GM23338 (cell line): ENCODE measurements at regions not wholly inside any gene's neighbourhood (a gene's known extent, or its start where the extent isn't known, plus 50 kb on each side); places are given as distances from the start of the nearest gene placed in this dataset.

ENCODE experiments used
- ATAC-seq: fragments of 200-7000 bp; cut with Tn5 transposase; 3 replicates; pipeline ENCODE4 v1.9.1; 2020
- DNase-seq: peaks from one replicate; pipeline ENCODE4 v3.0.0-alpha.2; 2015; ENCODE audit warnings: low spot score
- H2AFZ ChIP-seq: fragments of 200-600 bp; sonication (generic); 2 replicates; pipeline ENCODE4 v1.8.0; 2016; ENCODE audit warnings: antibody characterized with exemption, mild to moderate bottlenecking, moderate library complexity
- H3F3A ChIP-seq: fragments of 200-600 bp; sonication (generic); replicated peaks from 2 replicates; pipeline ENCODE4 v1.8.0; 2017; ENCODE audit warnings: antibody characterized with exemption, mixed run types, low read depth
- H3K27ac ChIP-seq: fragments of 200-600 bp; sonication (generic); 2 replicates; pipeline ENCODE4 v1.6.1; 2016; ENCODE audit warnings: low read depth
- H3K27me3 ChIP-seq: fragments of 200-600 bp; sonication (generic); 2 replicates; pipeline ENCODE4 v1.8.0; 2016; ENCODE audit warnings: mild to moderate bottlenecking, mixed run types, moderate library complexity; ENCODE audit not compliant: insufficient read depth
- H3K36me3 ChIP-seq: fragments of 200-600 bp; sonication (generic); 2 replicates; pipeline ENCODE4 v1.8.0; 2016; ENCODE audit warnings: mild to moderate bottlenecking; ENCODE audit not compliant: insufficient read depth
- H3K4me1 ChIP-seq: fragments of 200-600 bp; sonication (generic); 2 replicates; pipeline ENCODE4 v1.8.0; 2016; ENCODE audit warnings: mild to moderate bottlenecking, moderate library complexity; ENCODE audit not compliant: insufficient read depth
- H3K4me2 ChIP-seq: fragments of 200-600 bp; sonication (generic); 2 replicates; pipeline ENCODE4 v1.7.1; 2017; ENCODE audit warnings: mixed run types
- H3K4me3 ChIP-seq: fragments of 200-600 bp; sonication (generic); 2 replicates; pipeline ENCODE4 v1.6.1; 2016; ENCODE audit warnings: mixed run types
- H3K79me2 ChIP-seq: fragments of 200-600 bp; sonication (generic); replicated peaks from 2 replicates; pipeline ENCODE4 v1.8.0; 2017; ENCODE audit warnings: mild to moderate bottlenecking; ENCODE audit not compliant: insufficient read depth
- H3K9me2 ChIP-seq: fragments of 200-600 bp; sonication (generic); 2 replicates; pipeline ENCODE4 v1.8.0; 2017; ENCODE audit not compliant: insufficient read depth
- H4K20me1 ChIP-seq: fragments of 200-600 bp; sonication (generic); replicated peaks from 2 replicates; pipeline ENCODE4 v1.8.0; 2017; ENCODE audit warnings: mild to moderate bottlenecking; ENCODE audit not compliant: insufficient read depth
- H3K27ac Mint-ChIP-seq: 2 replicates; pipeline ENCODE4 v1.8.0; 2020; ENCODE audit warnings: inconsistent platforms, mild to moderate bottlenecking, moderate library complexity, mixed read lengths
- H3K27me3 Mint-ChIP-seq: 3 replicates; pipeline ENCODE4 v1.8.0; 2022; ENCODE audit warnings: low read depth, mild to moderate bottlenecking, moderate library complexity, mixed read lengths, inconsistent platforms; ENCODE audit not compliant: insufficient read depth, poor library complexity
- H3K36me3 Mint-ChIP-seq: 3 replicates; pipeline ENCODE4 v1.8.0; 2021; ENCODE audit warnings: low read depth, mild to moderate bottlenecking, inconsistent platforms, moderate library complexity, mixed read lengths
- H3K4me1 Mint-ChIP-seq: 3 replicates; pipeline ENCODE4 v1.8.0; 2020; ENCODE audit warnings: mild to moderate bottlenecking, inconsistent platforms, mixed read lengths
- H3K4me3 Mint-ChIP-seq: 3 replicates; pipeline ENCODE4 v1.8.0; 2021; ENCODE audit warnings: moderate library complexity, mild to moderate bottlenecking, inconsistent platforms, mixed read lengths
- H3K9me3 Mint-ChIP-seq: 3 replicates; pipeline ENCODE4 v1.8.0; 2020; ENCODE audit warnings: moderate library complexity, mild to moderate bottlenecking, inconsistent platforms, mixed read lengths
- EZH2 ChIP-seq: fragments of 200-600 bp; sonication (generic); IDR thresholded peaks from one replicate; pipeline ENCODE4 v1.8.0; 2017; ENCODE audit warnings: antibody characterized with exemption, mild to moderate bottlenecking, low read depth; ENCODE audit not compliant: unreplicated experiment
- EZH2phosphoT487 ChIP-seq: fragments of 200-600 bp; sonication (generic); IDR thresholded peaks from one replicate; pipeline ENCODE4 v1.8.1; 2018; ENCODE audit warnings: antibody characterized with exemption; ENCODE audit not compliant: unreplicated experiment
- JUNB ChIP-seq: IDR thresholded peaks from one replicate; pipeline ENCODE4 v1.6.1; 2016; ENCODE audit warnings: antibody characterized with exemption; ENCODE audit not compliant: unreplicated experiment
- NANOG ChIP-seq: IDR thresholded peaks from 2 replicates; pipeline ENCODE4 v1.6.1; 2016; ENCODE audit warnings: antibody characterized with exemption, borderline replicate concordance
- POLR2AphosphoS5 ChIP-seq: IDR thresholded peaks from 2 replicates; pipeline ENCODE4 v1.6.1; 2016; ENCODE audit warnings: antibody characterized with exemption, low read depth
- ZNF114 ChIP-seq: fragments of 250-450 bp; sonication (Bioruptor Pico); IDR thresholded peaks from 2 replicates; pipeline ENCODE4 v1.5.0; 2020; ENCODE audit warnings: mild to moderate bottlenecking, moderate library complexity
- ZNF462 ChIP-seq: fragments of 250-450 bp; sonication (Bioruptor Pico); IDR thresholded peaks from 2 replicates; pipeline ENCODE4 v1.5.0; 2020; ENCODE audit warnings: mild to moderate bottlenecking, moderate library complexity

GRCh38 chr13:70941454-70941853 lies 833.2 kb upstream of the KLHL1 start:
- peaks cover 10% of the 10 kb centered on the region; the same call in 1 of the 3 replicates for H3K4me1 Mint-ChIP-seq
- Histone ChIP-seq H4K20me1 (no peaks in the 10 kb centered on the region), H3K4me2 (no peak overlapping the region), H3K36me3 (no peaks in the 10 kb centered on the region), H3K4me1 (peaks cover 5% of the 10 kb centered on the region; the same call in 1 of the 2 replicates), H3K79me2 (no peaks in the 10 kb centered on the region), H3K4me3 (no peak overlapping the region), H3K9me2 (no peaks in the 10 kb centered on the region), H3F3A (no peaks in the 10 kb centered on the region), H3K27me3 (no peaks in the 10 kb centered on the region), H2AFZ (no peak overlapping the region), H3K27ac (no peak overlapping the region)
- DNase-seq (no peak), ATAC-seq (no peak)
- no peaks in the 10 kb centered on the region for H3K27me3 Mint-ChIP-seq
- no peak overlapping the region for H3K27ac Mint-ChIP-seq
- H3K4me3 Mint-ChIP-seq, result no peak overlapping the region
- no peak for TF ChIP-seq EZH2phosphoT487
- TF ChIP-seq ZNF462 (CRISPR knock-in tag), result no peak
- TF ChIP-seq JUNB, result no peak
- no peak for TF ChIP-seq ZNF114 (CRISPR knock-in tag)
- no peaks in the 10 kb centered on the region for H3K9me3 Mint-ChIP-seq
- H3K36me3 Mint-ChIP-seq, result no peaks in the 10 kb centered on the region

- Histone ChIP-seq H3F3A (no peaks in the 10 kb centered on the region), H3K36me3 (no peaks in the 10 kb centered on the region), H4K20me1 (no peaks in the 10 kb centered on the region), H3K27me3 (no peaks in the 10 kb centered on the region), H3K79me2 (no peaks in the 10 kb centered on the region), H3K9me2 (no peaks in the 10 kb centered on the region), H3K27ac (no peak overlapping the region), H3K4me2 (no peak overlapping the region), H2AFZ (no peak overlapping the region), H3K4me3 (no peak overlapping the region), H3K4me1 (peaks cover 5% of the 10 kb centered on the region; the same call in 1 of the 2 replicates)
- Mint-ChIP-seq H3K36me3 (no peaks in the 10 kb centered on the region), H3K9me3 (no peaks in the 10 kb centered on the region), H3K4me3 (no peak overlapping the region), H3K4me1 (peaks cover 10% of the 10 kb centered on the region; the same call in 1 of the 3 replicates), H3K27ac (no peak overlapping the region), H3K27me3 (no peaks in the 10 kb centered on the region)
- ATAC-seq, result no peak
- no peak for DNase-seq
- no peak for TF ChIP-seq EZH2
- TF ChIP-seq ZNF462 (CRISPR knock-in tag), result no peak
- no peak for TF ChIP-seq POLR2AphosphoS5
- TF ChIP-seq NANOG, result no peak
- no peak for TF ChIP-seq JUNB
Measured at GRCh38 chr13:70938462-70938861, 830.2 kb upstream of the KLHL1 start.
